GM19468 (cell line): ENCODE measurements at regions not wholly inside any gene's neighbourhood (a gene's known extent, or its start where the extent isn't known, plus 50 kb on each side); places are given as distances from the start of the nearest gene placed in this dataset.

Source experiments
- ATAC-seq: cut with Tn5 transposase; IDR thresholded peaks from one replicate; pipeline ENCODE4 v1.9.1; 2021; ENCODE audit warnings: mild to moderate bottlenecking, moderate library complexity, moderate number of reproducible peaks; ENCODE audit not compliant: unreplicated experiment; ENCODE audit errors: extremely low read depth

GRCh38 chr14:61940666-61941420 lies 178.6 kb downstream of the SNAPC1 start:
- no peak for ATAC-seq

- ATAC-seq, result no peak
Observed at GRCh38 chr14:61941421-61942150, 179.4 kb downstream of the SNAPC1 start.

GRCh38 chr14:61948376-61948775 lies 186.2 kb downstream of the SNAPC1 start:
- ATAC-seq, result no peak

GRCh38 chr14:61950340-61950739 lies 188.1 kb downstream of the SNAPC1 start:
- no peak for ATAC-seq

- ATAC-seq, result no peak
Observed at GRCh38 chr14:61953602-61954001, 191.4 kb downstream of the SNAPC1 start.

GRCh38 chr14:61954306-61954705 lies 192.1 kb downstream of the SNAPC1 start:
- ATAC-seq, result no peak

GRCh38 chr14:61956517-61956916 lies 194.3 kb downstream of the SNAPC1 start:
- no peak for ATAC-seq

- ATAC-seq, result no peak
Observed at GRCh38 chr14:61959348-61959747, 197.1 kb downstream of the SNAPC1 start.

- ATAC-seq, result no peak
Observed at GRCh38 chr14:61961369-61961768, 199.1 kb downstream of the SNAPC1 start.

- ATAC-seq, result no peak
Observed at GRCh38 chr14:61963926-61964325, 201.7 kb downstream of the SNAPC1 start.

GRCh38 chr14:61965030-61965745 lies 203.0 kb downstream of the SNAPC1 start:
- ATAC-seq, result no peak

GRCh38 chr14:61968207-61968606 lies 206.0 kb downstream of the SNAPC1 start:
- no peak for ATAC-seq

GRCh38 chr14:61972711-61973110 lies 210.5 kb downstream of the SNAPC1 start:
- ATAC-seq, result no peak

- no peak for ATAC-seq
Observed at GRCh38 chr14:61973981-61974380, 211.8 kb downstream of the SNAPC1 start.

GRCh38 chr14:61977217-61977616 lies 215.0 kb downstream of the SNAPC1 start:
- no peak for ATAC-seq

GRCh38 chr14:61988240-61988639 lies 226.0 kb downstream of the SNAPC1 start:
- no peak for ATAC-seq

GRCh38 chr14:61992139-61992538 lies 229.9 kb downstream of the SNAPC1 start:
- no peak for ATAC-seq

GRCh38 chr14:61992926-61993325 lies 230.7 kb downstream of the SNAPC1 start:
- ATAC-seq, result no peak

- ATAC-seq, result no peak
Observed at GRCh38 chr14:61994589-61994988, 232.4 kb downstream of the SNAPC1 start.

GRCh38 chr14:61996753-61997152 lies 234.5 kb downstream of the SNAPC1 start:
- ATAC-seq, result no peak

GRCh38 chr14:61997161-61997560 lies 234.9 kb downstream of the SNAPC1 start:
- ATAC-seq, result no peak
